GM21515 (cell line): ENCODE measurements at regions not wholly inside any gene's neighbourhood (a gene's known extent, or its start where the extent isn't known, plus 50 kb on each side); places are given as distances from the start of the nearest gene placed in this dataset.

Experiments
- ATAC-seq: cut with Tn5 transposase; IDR thresholded peaks from one replicate; pipeline ENCODE4 v1.9.1; 2021; ENCODE audit not compliant: unreplicated experiment

GRCh38 chr14:89498878-89499277 is 81.8 kb upstream of the FOXN3 start:
- ATAC-seq, result no peak

DNA sequence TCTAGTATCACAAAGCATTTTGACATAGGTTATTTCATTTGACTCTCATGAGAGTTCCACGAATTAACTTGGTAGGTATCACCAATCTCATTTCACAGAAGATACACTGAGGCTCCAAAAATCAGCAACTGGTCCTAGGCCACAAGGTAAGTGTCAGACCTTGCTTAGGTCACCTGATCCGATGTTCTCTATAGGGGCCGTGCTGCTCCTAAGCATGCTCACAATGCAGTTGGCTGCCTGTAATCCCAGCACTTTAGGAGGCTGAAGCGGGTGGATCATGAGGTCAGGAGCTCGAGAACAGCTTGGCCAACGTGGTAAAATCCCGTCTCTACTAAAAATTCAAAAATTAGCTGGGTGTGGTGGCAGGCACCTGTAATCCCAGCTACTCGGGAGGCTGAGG is 78.7 kb upstream of the FOXN3 start:
- no peak for ATAC-seq

GRCh38 chr14:89493877-89494634 is 77.0 kb upstream of the FOXN3 start:
- ATAC-seq, result peak; percentile 83

DNA sequence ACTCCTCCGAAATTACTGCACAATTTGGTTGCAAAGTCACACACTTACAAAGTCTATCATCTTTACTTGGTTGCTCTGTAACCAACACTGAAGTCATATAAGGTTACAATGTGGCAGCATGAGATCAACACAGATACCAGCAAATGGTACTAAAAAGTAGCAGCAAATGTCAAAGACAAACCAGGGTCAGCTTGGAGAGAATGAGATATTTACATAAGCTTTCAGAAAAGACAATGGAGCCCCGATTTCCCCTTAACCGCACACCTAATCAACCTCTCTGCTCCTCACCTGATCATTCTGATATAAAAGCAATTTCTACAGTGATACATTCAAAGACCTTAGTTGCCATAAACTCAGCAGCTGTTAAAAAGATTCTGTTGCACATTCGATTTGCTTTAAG is 76.4 kb upstream of the FOXN3 start:
- no peak for ATAC-seq

DNA sequence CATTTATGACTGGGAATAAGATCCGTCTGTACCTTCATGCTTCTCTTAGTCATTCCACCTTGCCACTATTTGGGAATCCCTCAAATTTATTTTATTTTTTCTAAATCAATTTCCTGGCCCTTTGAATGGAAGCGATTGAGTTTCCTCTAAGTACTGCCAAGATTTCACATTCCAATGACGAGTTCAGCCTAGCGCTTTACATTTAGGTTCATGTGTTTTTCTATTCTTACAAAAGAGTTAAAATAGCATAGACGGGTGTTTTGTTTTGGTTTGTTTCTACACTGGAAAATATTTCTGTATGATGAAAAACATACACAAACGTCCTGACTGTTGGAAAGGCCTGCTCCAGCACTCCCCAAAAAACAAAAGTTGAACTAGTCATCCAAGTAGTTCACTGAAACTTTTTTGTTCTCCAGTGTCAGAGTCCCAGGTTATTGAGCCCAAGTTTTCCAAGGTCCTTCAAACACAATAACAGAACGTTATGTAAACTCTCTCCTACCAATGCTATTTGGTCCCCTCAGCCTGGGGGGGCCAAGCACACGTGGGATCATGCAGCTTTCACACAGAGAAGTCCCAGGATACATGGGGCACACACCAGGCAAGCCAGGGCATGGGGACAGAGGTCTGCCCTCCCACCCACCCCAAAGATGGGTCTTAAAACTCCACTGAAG is 74.8 kb upstream of the FOXN3 start:
- ATAC-seq, result no peak

- ATAC-seq, result no peak
Measured at GRCh38 chr14:89490466-89490865, 73.4 kb upstream of the FOXN3 start.

DNA sequence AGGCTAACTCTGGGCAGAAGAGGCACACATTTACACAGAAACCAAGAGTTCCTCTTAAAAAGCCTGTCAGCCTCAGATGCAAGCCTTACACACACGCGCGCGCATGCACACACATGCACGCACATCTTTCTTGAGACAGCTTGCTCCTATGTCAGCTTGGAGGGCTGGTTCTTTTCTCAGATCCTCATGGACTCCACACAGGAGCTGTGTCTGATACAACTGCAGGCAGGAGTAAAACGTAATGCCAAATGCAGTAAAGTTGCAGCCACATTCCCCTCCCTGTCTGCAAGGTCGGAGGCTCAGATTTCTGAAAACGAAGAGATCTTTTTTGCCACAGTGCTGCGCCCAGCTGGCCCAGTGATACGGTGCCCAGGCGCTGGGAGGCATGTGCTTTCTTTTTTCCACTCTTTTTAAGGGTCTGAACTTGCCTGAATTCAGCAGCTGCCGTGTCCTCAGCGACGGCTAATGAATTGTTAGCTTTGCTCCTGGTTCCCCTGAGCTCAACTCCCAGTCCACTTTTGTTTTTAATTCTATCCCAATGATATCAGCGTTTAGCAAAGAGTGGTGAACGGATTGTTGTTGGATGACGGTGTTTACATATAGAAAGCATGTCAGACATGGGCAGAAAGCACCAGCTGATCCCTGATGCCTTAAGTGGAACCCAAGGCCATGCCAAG is 72.9 kb upstream of the FOXN3 start:
- no peak for ATAC-seq

- ATAC-seq, result no peak
Measured at GRCh38 chr14:89486961-89487360, 69.9 kb upstream of the FOXN3 start.

GRCh38 chr14:89486505-89486904 is 69.5 kb upstream of the FOXN3 start:
- no peak for ATAC-seq

GRCh38 chr14:89485264-89485663 is 68.2 kb upstream of the FOXN3 start:
- no peak for ATAC-seq

DNA sequence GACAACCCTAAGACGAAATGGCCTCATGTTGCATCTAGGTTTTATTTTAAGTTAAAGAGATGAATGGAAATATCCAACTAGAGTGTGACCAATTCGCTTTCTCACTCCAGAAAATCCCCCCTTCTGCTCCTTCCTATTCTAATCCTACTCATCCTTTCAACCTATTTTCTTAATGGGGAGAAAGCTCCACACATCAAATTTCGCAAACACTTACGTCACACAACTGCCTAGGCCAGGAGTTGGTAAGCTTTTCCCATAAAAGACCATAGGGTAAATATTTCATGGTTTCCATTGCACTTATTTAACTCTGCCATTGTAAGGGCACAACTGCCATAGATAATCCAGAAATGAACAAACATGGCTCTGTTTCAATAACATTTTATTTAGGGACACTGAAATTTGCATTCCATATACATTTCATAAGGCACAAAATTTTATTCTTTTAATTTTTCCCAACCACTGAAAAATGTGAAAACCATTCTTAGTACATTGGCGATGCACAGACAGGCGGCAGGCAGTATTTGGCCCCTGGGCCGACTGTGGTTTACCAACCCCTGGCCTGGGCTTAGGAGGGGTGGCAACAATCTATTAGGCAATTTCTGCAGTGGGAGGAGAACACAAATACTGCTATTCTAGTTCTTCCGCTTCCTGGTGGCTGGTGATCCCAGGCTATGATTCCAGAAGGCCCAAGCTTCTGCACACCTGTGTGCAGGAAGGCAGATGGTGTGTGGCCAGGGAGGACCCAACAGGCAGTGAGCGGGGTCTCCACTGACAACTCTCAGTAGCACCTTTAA is 67.2 kb upstream of the FOXN3 start:
- no peak for ATAC-seq

DNA sequence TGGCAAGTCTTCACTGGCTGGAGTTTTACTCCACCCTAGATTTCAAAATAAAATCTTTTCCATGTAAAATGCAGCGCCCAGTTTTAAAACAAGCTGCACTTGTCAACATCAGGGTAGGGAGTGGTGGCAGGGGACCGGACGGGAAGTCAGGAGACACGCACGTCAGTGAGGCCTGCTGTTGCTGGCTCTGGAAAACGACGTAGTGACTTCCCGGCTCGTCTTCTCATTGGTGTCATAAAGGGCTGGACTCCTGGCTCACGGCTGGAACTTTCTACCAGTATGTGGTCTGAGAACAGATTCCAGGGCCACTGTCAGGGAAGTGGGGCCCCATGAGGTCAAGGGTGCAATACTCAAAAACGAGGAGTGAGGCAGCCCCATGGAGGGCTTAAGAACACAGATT is 64.2 kb upstream of the FOXN3 start:
- ATAC-seq, result no peak

DNA sequence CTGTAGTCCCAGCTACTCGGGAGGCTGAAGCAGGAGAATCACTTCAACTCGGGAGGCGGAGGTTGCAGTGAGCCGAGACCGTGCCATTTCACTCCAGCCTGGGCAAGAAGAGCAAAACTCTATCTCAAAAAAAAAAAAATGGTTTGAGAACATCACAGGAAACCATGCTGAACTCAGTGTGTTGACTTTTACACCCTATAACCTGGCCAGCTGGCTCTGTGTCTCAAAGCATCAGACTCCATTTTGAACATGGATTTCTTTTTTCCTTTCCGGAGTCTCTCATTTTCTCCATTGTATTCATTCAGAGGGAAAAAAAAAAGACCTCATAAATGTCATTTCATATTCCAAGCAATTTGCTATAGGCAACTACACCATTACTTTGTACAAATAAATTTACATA is 63.2 kb upstream of the FOXN3 start:
- ATAC-seq, result no peak

- no peak for ATAC-seq
Measured at GRCh38 chr14:89479802-89480201, 62.8 kb upstream of the FOXN3 start.

DNA sequence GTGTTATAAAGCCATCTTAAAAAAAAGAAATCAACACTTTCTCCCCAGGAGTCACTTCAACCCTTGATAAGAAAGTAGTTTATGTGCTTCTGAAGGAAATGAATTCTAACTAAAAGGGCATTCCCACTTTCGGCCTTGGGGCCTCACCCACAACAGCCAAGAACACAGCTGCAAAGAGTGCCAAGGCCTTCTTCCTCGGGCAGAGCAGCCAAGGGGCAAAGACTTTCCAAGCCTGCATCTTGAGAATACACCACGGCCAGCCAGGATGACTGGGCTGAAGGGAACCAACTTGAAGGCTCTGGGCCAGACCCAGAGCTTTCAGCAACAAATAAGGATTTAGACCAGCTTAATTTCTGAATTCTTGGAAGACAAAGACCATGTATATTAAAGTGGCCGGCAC is 60.4 kb upstream of the FOXN3 start:
- no peak for ATAC-seq

GRCh38 chr14:89476354-89476896 is 59.4 kb upstream of the FOXN3 start:
- ATAC-seq, result no peak

- ATAC-seq, result no peak
Measured at GRCh38 chr14:89474464-89474863, 57.4 kb upstream of the FOXN3 start.

- ATAC-seq, result no peak
Measured at GRCh38 chr14:89473989-89474388, 57.0 kb upstream of the FOXN3 start.

DNA sequence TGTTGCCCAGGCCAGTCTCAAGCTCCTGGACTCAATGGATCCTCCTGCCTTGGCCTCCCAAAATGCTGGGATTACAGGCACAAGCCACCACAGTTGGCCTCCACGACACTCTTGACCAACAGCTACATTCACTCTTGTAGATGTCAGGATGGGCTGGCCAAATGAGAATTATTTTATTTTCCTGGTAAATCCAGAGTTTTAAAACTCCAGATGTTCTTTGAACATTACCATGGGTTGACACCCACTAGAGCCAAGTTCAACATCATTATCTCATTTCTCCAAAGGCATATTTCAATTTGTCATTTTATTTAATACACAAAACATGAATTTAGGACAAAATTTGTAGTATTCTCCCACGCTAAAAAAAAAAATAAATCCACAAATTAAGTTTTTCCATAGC is 56.5 kb upstream of the FOXN3 start:
- no peak for ATAC-seq

DNA sequence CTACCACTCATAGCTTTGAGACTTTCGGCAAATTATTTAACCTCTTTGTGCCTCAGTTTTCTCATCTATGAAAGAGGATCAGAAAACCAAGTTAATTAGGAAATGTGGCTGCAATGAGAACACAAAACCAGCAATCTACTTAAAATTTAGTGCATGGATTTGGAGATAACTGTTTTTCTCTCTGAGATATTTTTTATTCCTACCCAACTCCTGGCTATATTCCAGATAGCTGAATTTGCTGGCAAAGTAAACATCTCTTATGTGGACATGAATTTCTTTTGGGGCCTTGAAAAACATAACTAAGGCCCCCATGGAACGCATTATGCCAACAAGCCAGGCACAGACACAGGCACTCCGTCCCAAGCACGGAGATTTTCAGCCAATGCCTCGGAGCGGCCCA is 53.4 kb upstream of the FOXN3 start:
- no peak for ATAC-seq
